Liver (tissue), 8 donors: ENCODE measurements at regions not wholly inside any gene's neighbourhood (a gene's known extent, or its start where the extent isn't known, plus 50 kb on each side); places are given as distances from the start of the nearest gene placed in this dataset.

Experiments
- DNase-seq: peaks from one replicate; pipeline ENCODE4 v3.0.0-alpha.2; 2017; ENCODE audit warnings: low spot score
- H3K27ac ChIP-seq, 2 donors: one replicate each; pipeline ENCODE4 v1.7.0; 2013; ENCODE audit warnings: inconsistent platforms in 2 of 2, low read length in 2 of 2, control low read depth in 1 of 2, low read depth in 1 of 2, mild to moderate bottlenecking in 1 of 2
- H3K27me3 ChIP-seq, 4 donors: one replicate each; pipeline versions ENCODE4 v1.6.1 to v1.7.0; 2013; ENCODE audit warnings: low read length in 3 of 4, inconsistent platforms in 1 of 4, mild to moderate bottlenecking in 1 of 4, moderate library complexity in 1 of 4; ENCODE audit not compliant: control insufficient read depth in 4 of 4, insufficient read depth in 4 of 4
- H3K36me3 ChIP-seq, 4 donors: one replicate each; pipeline versions ENCODE4 v1.6.1 to v1.7.0; 2013; ENCODE audit warnings: low read length in 3 of 4, mild to moderate bottlenecking in 3 of 4, low read depth in 1 of 4, moderate library complexity in 1 of 4; ENCODE audit not compliant: control insufficient read depth in 4 of 4, insufficient read depth in 3 of 4
- H3K4me1 ChIP-seq, 4 donors: one replicate each; pipeline versions ENCODE4 v1.6.1 to v1.7.0; 2013; ENCODE audit warnings: low read length in 3 of 4, mild to moderate bottlenecking in 3 of 4, moderate library complexity in 1 of 4; ENCODE audit not compliant: control insufficient read depth in 4 of 4, insufficient read depth in 4 of 4
- H3K4me3 ChIP-seq, 3 donors: one replicate each; pipeline versions ENCODE4 v1.6.1 to v1.7.0; 2013; ENCODE audit warnings: low read length in 3 of 3, control low read depth in 1 of 3, low read depth in 1 of 3, mild to moderate bottlenecking in 1 of 3
- H3K9ac ChIP-seq, 2 donors: one replicate each; pipeline ENCODE4 v1.7.0; 2013; ENCODE audit warnings: low read length in 2 of 2, mild to moderate bottlenecking in 2 of 2, moderate library complexity in 2 of 2, control low read depth in 1 of 2, low read depth in 1 of 2
- H3K9me3 ChIP-seq, 4 donors: one replicate each; pipeline versions ENCODE4 v1.6.1 to v1.7.0; 2013; ENCODE audit warnings: low read length in 3 of 4; ENCODE audit not compliant: control insufficient read depth in 4 of 4
- CTCF ChIP-seq: fragments of 150-350 bp; IDR thresholded peaks from 2 replicates; pipeline ENCODE4 v1.5.1; 2017; ENCODE audit warnings: improper control_type of control experiment, low read depth, low read length; ENCODE audit not compliant: missing input control
- EGR1 ChIP-seq, 2 donors: IDR thresholded peaks; 2 replicates each; pipeline ENCODE4 v1.6.1; 2016 to 2018; ENCODE audit warnings: antibody characterized with exemption in 2 of 2, low read depth in 2 of 2
- FOXA1 ChIP-seq: IDR thresholded peaks from 2 replicates; pipeline ENCODE4 v1.6.1; 2016; ENCODE audit warnings: antibody characterized with exemption
- GABPA ChIP-seq, 2 donors: IDR thresholded peaks in 1 of 2; conservative IDR thresholded peaks in 1 of 2; 2 replicates each; pipeline ENCODE4 v1.6.1; 2016; ENCODE audit warnings: antibody characterized with exemption in 2 of 2, mild to moderate bottlenecking in 1 of 2, moderate library complexity in 1 of 2
- HNF4A ChIP-seq, 2 donors: conservative IDR thresholded peaks; 2 replicates each; pipeline ENCODE4 v1.6.1; 2016; ENCODE audit warnings: antibody characterized with exemption in 2 of 2, mild to moderate bottlenecking in 2 of 2
- HNF4G ChIP-seq: IDR thresholded peaks from 2 replicates; pipeline ENCODE4 v1.6.1; 2016; ENCODE audit warnings: antibody characterized with exemption
- JUND ChIP-seq, 2 donors: IDR thresholded peaks; 2 replicates each; pipeline ENCODE4 v1.6.1; 2016; ENCODE audit warnings: antibody characterized with exemption in 2 of 2
- MAX ChIP-seq: IDR thresholded peaks from 2 replicates; pipeline ENCODE4 v1.6.1; 2016; ENCODE audit warnings: antibody characterized with exemption
- NR2F2 ChIP-seq: IDR thresholded peaks from 2 replicates; pipeline ENCODE4 v1.6.1; 2016; ENCODE audit warnings: antibody characterized with exemption
- RAD21 ChIP-seq, 2 donors: IDR thresholded peaks; 2 replicates each; pipeline ENCODE4 v1.6.1; 2016; ENCODE audit warnings: antibody characterized with exemption in 2 of 2, mild to moderate bottlenecking in 2 of 2
- REST ChIP-seq: IDR thresholded peaks from 2 replicates; pipeline ENCODE4 v1.6.1; 2016; ENCODE audit warnings: antibody characterized with exemption, mild to moderate bottlenecking
- RXRA ChIP-seq, 2 donors: IDR thresholded peaks; 2 replicates each; pipeline ENCODE4 v1.6.1; 2017 to 2018; ENCODE audit warnings: antibody characterized with exemption in 2 of 2, mild to moderate bottlenecking in 1 of 2
- TAF1 ChIP-seq: conservative IDR thresholded peaks from 2 replicates; pipeline ENCODE4 v1.6.1; 2016; ENCODE audit warnings: antibody characterized with exemption, mild to moderate bottlenecking
- YY1 ChIP-seq: IDR thresholded peaks from 2 replicates; pipeline ENCODE4 v1.6.1; 2016; ENCODE audit warnings: antibody characterized with exemption, mild to moderate bottlenecking
- WGBS: extraction: QIAGEN DNeasy Blood & Tissue Kit; methylation state at CpG from one replicate; pipeline ENCODE4 v1.1.7; 2013; 5-methylcytosine and 5-hydroxymethylcytosine counted together
- TF ChIP-seq, protein P1 (sequence below): IDR thresholded peaks from 2 replicates; pipeline ENCODE4 v1.6.1; 2016; ENCODE audit warnings: antibody characterized with exemption
- TF ChIP-seq, protein P2 (sequence below): IDR thresholded peaks from 2 replicates; pipeline ENCODE4 v1.6.1; 2016; ENCODE audit warnings: antibody characterized with exemption
- donor health status: healthy.
- donor health status: healthy.
- donor health status: healthy.
- donor health status: healthy.
- donor health status: healthy.

DNA sequence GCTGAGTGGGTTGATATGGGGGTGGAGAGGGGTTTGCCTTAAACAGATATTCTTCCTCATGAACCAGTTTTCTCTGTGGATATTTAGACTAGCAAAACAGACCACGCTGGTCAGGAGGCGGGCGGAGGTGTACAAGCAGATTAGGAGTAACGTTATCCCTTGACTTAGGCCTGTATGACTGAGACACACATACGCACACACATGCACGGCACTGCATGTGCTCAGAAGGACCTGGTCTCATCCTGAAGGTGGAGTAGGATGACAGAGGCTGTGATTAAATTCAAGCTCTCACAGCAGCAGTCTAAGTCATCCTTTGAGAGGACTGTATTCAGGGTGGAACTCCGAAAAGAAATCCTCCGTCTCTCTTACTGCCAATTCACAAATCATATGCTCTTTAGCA lies 209.7 kb downstream of the DIRAS2 start:
- H3K9ac ChIP-seq = no peak overlapping the region
- H3K27me3 ChIP-seq = peaks cover 0 to 7% (median 0%) of the 10 kb centered on the region in 4 donors
- no peaks in the 10 kb centered on the region for H3K4me1 ChIP-seq
- 76% methylated on average over 8 of the region's 8 CpGs for WGBS
- TF ChIP-seq EGR1 (IDR thresholded peaks at IDR 0.05; ENCODE audit: low read depth in 2 of 2) = no peak
- TF ChIP-seq MAX = no peak
- no peaks in the 10 kb centered on the region for H3K9me3 ChIP-seq
- no peak for DNase-seq
- H3K27ac ChIP-seq = no peak overlapping the region
- no peak overlapping the region for H3K4me3 ChIP-seq
- no peaks in the 10 kb centered on the region for H3K36me3 ChIP-seq

DNA sequence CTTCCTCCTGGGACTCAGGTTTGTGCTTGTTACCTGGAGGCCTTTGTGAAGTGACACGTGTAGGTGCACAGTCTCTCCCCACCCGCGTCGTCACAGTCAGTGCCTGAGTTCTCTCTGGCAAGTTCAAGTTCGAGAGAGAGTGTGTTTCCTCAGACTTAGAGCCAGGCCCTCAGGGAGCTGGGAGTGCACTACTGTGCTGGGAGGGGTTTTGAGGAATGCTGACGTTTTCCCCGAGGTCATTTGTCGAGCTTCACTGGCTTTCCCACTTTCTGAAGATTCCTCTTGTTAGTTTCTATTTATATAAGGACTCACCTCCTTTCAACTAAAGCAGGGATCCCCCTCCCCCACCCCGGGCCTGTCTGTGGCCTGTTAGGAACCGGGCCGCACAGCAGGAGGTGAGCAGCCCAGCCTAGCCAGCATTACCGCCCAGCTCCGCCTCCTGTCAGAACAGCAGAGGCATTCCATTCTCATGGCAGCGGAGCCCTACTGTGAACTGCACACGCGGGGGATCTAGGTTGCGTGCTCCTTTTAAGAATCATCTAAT lies 209.2 kb downstream of the DIRAS2 start:
- Histone ChIP-seq H3K4me3 (no peak overlapping the region), H3K27me3 (peaks cover 0 to 7% (median 0%) of the 10 kb centered on the region in 4 donors), H3K4me1 (no peaks in the 10 kb centered on the region), H3K9me3 (no peaks in the 10 kb centered on the region), H3K9ac (no peak overlapping the region), H3K36me3 (no peaks in the 10 kb centered on the region), H3K27ac (no peak overlapping the region)
- DNase-seq = no peak
- TF ChIP-seq HNF4G = no peak
- no peak for TF ChIP-seq FOXA1
- TF ChIP-seq YY1 = no peak
- no peak for TF ChIP-seq RXRA (IDR thresholded peaks at IDR 0.05)
- TF ChIP-seq, protein P1, sequence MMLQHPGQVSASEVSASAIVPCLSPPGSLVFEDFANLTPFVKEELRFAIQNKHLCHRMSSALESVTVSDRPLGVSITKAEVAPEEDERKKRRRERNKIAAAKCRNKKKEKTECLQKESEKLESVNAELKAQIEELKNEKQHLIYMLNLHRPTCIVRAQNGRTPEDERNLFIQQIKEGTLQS = no peak
- TF ChIP-seq REST = no peak
- TF ChIP-seq, protein P2, sequence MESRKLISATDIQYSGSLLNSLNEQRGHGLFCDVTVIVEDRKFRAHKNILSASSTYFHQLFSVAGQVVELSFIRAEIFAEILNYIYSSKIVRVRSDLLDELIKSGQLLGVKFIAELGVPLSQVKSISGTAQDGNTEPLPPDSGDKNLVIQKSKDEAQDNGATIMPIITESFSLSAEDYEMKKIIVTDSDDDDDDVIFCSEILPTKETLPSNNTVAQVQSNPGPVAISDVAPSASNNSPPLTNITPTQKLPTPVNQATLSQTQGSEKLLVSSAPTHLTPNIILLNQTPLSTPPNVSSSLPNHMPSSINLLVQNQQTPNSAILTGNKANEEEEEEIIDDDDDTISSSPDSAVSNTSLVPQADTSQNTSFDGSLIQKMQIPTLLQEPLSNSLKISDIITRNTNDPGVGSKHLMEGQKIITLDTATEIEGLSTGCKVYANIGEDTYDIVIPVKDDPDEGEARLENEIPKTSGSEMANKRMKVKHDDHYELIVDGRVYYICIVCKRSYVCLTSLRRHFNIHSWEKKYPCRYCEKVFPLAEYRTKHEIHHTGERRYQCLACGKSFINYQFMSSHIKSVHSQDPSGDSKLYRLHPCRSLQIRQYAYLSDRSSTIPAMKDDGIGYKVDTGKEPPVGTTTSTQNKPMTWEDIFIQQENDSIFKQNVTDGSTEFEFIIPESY = no peak
- no peak for TF ChIP-seq CTCF
- TF ChIP-seq MAX = no peak
- no peak for TF ChIP-seq JUND (IDR thresholded peaks at IDR 0.05)
- no peak for TF ChIP-seq RAD21 (IDR thresholded peaks at IDR 0.05)
- TF ChIP-seq NR2F2 = no peak
- no peak for TF ChIP-seq EGR1 (IDR thresholded peaks at IDR 0.05; ENCODE audit: low read depth in 2 of 2)
- TF ChIP-seq HNF4A (conservative IDR thresholded peaks at IDR 0.05) = no peak
- TF ChIP-seq TAF1 = no peak
- no peak for TF ChIP-seq GABPA (IDR thresholded peaks at IDR 0.05 in 1 of 2, conservative IDR thresholded peaks at IDR 0.05 in 1 of 2)
- 14% methylated on average over 17 of the region's 17 CpGs for WGBS
